NCI-H2227 (cell line): ENCODE measurements at regions not wholly inside any gene's neighbourhood (a gene's known extent, or its start where the extent isn't known, plus 50 kb on each side); places are given as distances from the start of the nearest gene placed in this dataset.
"Not testable (repeated sequence)": the region's sequence is repeated elsewhere in the genome, so short reads cannot be mapped to it uniquely, and the experiment has no call there.

Experiments used
- DNase-seq: peaks from one replicate; lab custom pipeline; 2025; ENCODE audit not compliant: unreplicated experiment; lab: John Stamatoyannopoulos, UW

GRCh38 chrX:74085642-74086236 is 218.2 kb upstream of the ZCCHC13 start:
- DNase-seq = no peak

GRCh38 chrX:74080165-74080564 is 223.8 kb upstream of the ZCCHC13 start:
- no peak for DNase-seq

GRCh38 chrX:74065831-74066390 is 213.4 kb upstream of the XIST start:
- no peak for DNase-seq

- no peak for DNase-seq
These were observed 211.1 kb upstream of the XIST start for GRCh38 chrX:74063426-74064155.

GRCh38 chrX:74061879-74062278 is 209.4 kb upstream of the XIST start:
- no peak for DNase-seq

- DNase-seq = no peak
These were observed 196.6 kb upstream of the XIST start for GRCh38 chrX:74049126-74049525.

GRCh38 chrX:74034066-74034465 is 181.6 kb upstream of the XIST start:
- not testable (repeated sequence) for DNase-seq

- DNase-seq = not testable (repeated sequence)
These were observed 179.0 kb upstream of the XIST start for GRCh38 chrX:74031527-74031926.

GRCh38 chrX:74030766-74031165 is 178.3 kb upstream of the XIST start:
- not testable (repeated sequence) for DNase-seq

- DNase-seq = not testable (repeated sequence)
These were observed 172.6 kb upstream of the XIST start for GRCh38 chrX:74025145-74025544.

- DNase-seq = no peak
These were observed 170.7 kb upstream of the XIST start for GRCh38 chrX:74023203-74023602.

- DNase-seq = no peak
These were observed 165.7 kb upstream of the XIST start for GRCh38 chrX:74018253-74018652.

- peak; percentile 76 for DNase-seq
These were observed 163.0 kb upstream of the XIST start for GRCh38 chrX:74015379-74016019.

GRCh38 chrX:74009041-74009440 is 156.5 kb upstream of the XIST start:
- DNase-seq = no peak

GRCh38 chrX:73992019-73992418 is 139.5 kb upstream of the XIST start:
- no peak for DNase-seq

GRCh38 chrX:73987166-73987565 is 134.7 kb upstream of the XIST start:
- DNase-seq = no peak

GRCh38 chrX:73979551-73980131 is 127.1 kb upstream of the XIST start:
- no peak for DNase-seq

GRCh38 chrX:73977542-73978169 is 125.1 kb upstream of the XIST start:
- DNase-seq = no peak

- not testable (repeated sequence) for DNase-seq
These were observed 114.9 kb upstream of the XIST start for GRCh38 chrX:73967461-73967860.

- DNase-seq = no peak
These were observed 113.3 kb upstream of the XIST start for GRCh38 chrX:73965833-73966232.

GRCh38 chrX:73964579-73964978 is 112.1 kb upstream of the XIST start:
- DNase-seq = no peak
